ENCODE measurements at regions not wholly inside any gene's neighbourhood (a gene's known extent, or its start where the extent isn't known, plus 50 kb on each side); places are given as distances from the start of the nearest gene placed in this dataset.

DNA sequence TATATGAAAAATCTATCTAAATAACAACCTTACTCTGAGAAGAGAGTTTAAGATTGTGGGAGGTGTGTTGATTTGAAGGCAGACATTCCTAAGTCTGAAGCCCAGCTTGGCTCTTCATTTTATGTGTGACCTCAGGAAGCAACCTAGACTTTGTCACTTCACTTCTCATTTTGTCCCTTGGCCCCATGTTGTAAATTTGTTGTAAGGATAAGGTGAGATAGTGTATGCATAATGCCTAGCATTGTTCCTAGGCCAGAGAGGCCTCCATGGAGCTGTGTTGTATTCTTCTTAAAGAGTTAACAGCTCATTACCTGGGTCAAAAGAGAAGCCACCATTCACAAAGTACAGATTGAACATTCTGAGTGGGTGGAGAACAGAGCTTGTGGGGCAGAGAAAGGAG is 1084.4 kb upstream of the SLIT2 start:
- Histone ChIP-seq H3K4me2 (ENCODE audit: low read depth, low read length) (no peak overlapping the region), H3K9me3 (ENCODE audit: low read length) (peaks cover 77% of the 10 kb centered on the region), H3K27me3 (ENCODE audit: control insufficient read depth in 1 of 2, insufficient read depth in 2 of 2, low read length in 2 of 2) (no peaks in the 10 kb centered on the region), H3K27ac (ENCODE audit: extremely low read length, insufficient read depth, low read length) (no peak overlapping the region), H3K79me2 (ENCODE audit: insufficient read depth, low read length) (no peaks in the 10 kb centered on the region), H3K4me3 (replicated peaks in 1 of 3; ENCODE audit: insufficient read depth in 1 of 3, low read depth in 2 of 3, low read length in 3 of 3) (no peak overlapping the region), H3K9ac (ENCODE audit: insufficient read depth, low read depth, low read length) (no peak overlapping the region), H4K20me1 (ENCODE audit: insufficient read depth, low read length) (no peaks in the 10 kb centered on the region), H2AFZ (ENCODE audit: low read length) (no peak overlapping the region), H3K4me1 (ENCODE audit: insufficient read depth, low read length) (no peaks in the 10 kb centered on the region), H3K36me3 (replicated peaks in 1 of 2; ENCODE audit: control insufficient read depth in 1 of 2, insufficient read depth in 2 of 2, low read length in 2 of 2) (no peaks in the 10 kb centered on the region)
- TF ChIP-seq, protein P1, sequence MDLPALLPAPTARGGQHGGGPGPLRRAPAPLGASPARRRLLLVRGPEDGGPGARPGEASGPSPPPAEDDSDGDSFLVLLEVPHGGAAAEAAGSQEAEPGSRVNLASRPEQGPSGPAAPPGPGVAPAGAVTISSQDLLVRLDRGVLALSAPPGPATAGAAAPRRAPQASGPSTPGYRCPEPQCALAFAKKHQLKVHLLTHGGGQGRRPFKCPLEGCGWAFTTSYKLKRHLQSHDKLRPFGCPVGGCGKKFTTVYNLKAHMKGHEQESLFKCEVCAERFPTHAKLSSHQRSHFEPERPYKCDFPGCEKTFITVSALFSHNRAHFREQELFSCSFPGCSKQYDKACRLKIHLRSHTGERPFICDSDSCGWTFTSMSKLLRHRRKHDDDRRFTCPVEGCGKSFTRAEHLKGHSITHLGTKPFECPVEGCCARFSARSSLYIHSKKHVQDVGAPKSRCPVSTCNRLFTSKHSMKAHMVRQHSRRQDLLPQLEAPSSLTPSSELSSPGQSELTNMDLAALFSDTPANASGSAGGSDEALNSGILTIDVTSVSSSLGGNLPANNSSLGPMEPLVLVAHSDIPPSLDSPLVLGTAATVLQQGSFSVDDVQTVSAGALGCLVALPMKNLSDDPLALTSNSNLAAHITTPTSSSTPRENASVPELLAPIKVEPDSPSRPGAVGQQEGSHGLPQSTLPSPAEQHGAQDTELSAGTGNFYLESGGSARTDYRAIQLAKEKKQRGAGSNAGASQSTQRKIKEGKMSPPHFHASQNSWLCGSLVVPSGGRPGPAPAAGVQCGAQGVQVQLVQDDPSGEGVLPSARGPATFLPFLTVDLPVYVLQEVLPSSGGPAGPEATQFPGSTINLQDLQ (CRISPR knock-in tag; IDR thresholded peaks at IDR 0.05), result no peak
- TF ChIP-seq SNAI1 (CRISPR knock-in tag; IDR thresholded peaks at IDR 0.05; ENCODE audit: borderline replicate concordance) (no peak), ZNF772 (CRISPR knock-in tag; IDR thresholded peaks at IDR 0.05) (no peak), ATRX (CRISPR knock-in tag; IDR thresholded peaks at IDR 0.05; ENCODE audit: borderline replicate concordance) (no peak), XRCC5 (optimal IDR thresholded peaks at IDR 0.05; ENCODE audit: low read length) (no peak), ZNF704 (CRISPR knock-in tag; IDR thresholded peaks at IDR 0.05; ENCODE audit: borderline replicate concordance) (no peak), TP53 (CRISPR knock-in tag; conservative IDR thresholded peaks at IDR 0.05) (no peak), MAFK (conservative IDR thresholded peaks at IDR 0.05 in 1 of 2, IDR thresholded peaks at IDR 0.05 in 1 of 2; ENCODE audit: low read length in 2 of 2) (no peak), TEAD3 (CRISPR knock-in tag; optimal IDR thresholded peaks at IDR 0.05; ENCODE audit: borderline replicate concordance) (no peak)
- ATAC-seq (no peak), DNase-seq (ENCODE audit: low spot score) (no peak), FAIRE-seq (no peak)
- BruUV-seq (replicated peaks), result no TSS peak
- in situ Hi-C loops (cut with HindIII; ENCODE audit: extremely low pct_ligation_motif_present, low pct_unique_long_range_greater_than_20kb), result no loop called here
- ChIA-PET CTCF (ENCODE audit: low intra/inter-chr PET ratio, low total read pairs) (no interaction called here), POLR2A (no interaction called here)
- intact Hi-C loops (cut with micrococcal nuclease; ENCODE audit: unreplicated experiment), result no loop called here

Data from HepG2 (cell line).